NB4 (cell line): ENCODE measurements at regions not wholly inside any gene's neighbourhood (a gene's known extent, or its start where the extent isn't known, plus 50 kb on each side); places are given as distances from the start of the nearest gene placed in this dataset.

Experiments used
- DNase-seq: peaks from one replicate; pipeline ENCODE4 v3.0.0; 2010; ENCODE audit warnings: low read depth
- H3K4me3 ChIP-seq: one replicate; pipeline ENCODE4 v1.5.1; 2011; ENCODE audit warnings: mild to moderate bottlenecking, low read depth, low read length, moderate library complexity
- MYC ChIP-seq: IDR thresholded peaks from 2 replicates; pipeline ENCODE4 v1.6.1; 2011; ENCODE audit warnings: low read depth, low read length
- POLR2A ChIP-seq: IDR thresholded peaks from 2 replicates; pipeline ENCODE4 v1.6.1; 2011; ENCODE audit warnings: mild to moderate bottlenecking; ENCODE audit not compliant: insufficient read length; ENCODE audit errors: extremely low read depth
- TF ChIP-seq, protein P1 (sequence below): IDR thresholded peaks from one replicate; pipeline ENCODE4 v1.5.1; 2012; ENCODE audit warnings: low read depth, low read length
- TF ChIP-seq, protein P2 (sequence below): IDR thresholded peaks from 2 replicates; pipeline ENCODE4 v1.6.1; 2011; ENCODE audit warnings: low read depth, low read length

DNA sequence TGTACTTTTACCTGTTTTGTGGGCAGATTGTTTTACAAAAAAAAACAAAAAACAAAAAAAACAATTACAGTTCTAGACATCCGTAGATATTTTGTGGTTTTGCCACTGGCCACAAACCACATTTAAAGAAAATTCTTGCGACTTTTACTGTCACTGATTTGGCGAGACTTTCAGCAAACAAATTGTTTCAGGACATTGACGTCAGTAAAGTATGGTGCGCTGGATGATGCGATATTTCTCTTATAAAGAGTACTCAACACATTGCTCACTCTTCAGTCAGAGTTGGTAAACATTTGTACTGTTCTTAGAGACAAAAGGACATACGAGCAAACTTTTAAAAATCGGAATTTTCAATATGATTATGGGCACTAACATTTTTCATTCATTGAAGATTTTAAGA, 229.8 kb downstream of the HAO1 start:
- no peak for DNase-seq

DNA sequence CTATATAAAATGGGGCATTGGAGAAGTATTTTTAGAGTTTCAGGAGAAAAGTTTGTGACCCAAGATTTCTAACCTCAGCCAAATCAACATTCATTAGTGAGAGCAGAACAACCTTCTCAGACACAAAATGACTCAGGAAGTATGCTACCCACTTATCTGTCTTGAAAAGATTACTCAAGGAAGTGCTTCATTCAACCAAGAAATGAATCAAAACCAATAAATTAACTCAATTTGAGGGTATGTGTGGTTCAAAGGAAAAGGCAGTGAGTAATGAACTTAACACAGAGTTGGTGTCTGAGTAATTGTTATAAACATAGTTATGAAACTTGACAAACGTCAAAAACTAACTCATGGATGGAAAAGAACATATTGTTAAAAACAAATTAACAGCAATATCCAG, 227.6 kb downstream of the HAO1 start:
- H3K4me3 ChIP-seq = no peak overlapping the region
- TF ChIP-seq, protein P1, sequence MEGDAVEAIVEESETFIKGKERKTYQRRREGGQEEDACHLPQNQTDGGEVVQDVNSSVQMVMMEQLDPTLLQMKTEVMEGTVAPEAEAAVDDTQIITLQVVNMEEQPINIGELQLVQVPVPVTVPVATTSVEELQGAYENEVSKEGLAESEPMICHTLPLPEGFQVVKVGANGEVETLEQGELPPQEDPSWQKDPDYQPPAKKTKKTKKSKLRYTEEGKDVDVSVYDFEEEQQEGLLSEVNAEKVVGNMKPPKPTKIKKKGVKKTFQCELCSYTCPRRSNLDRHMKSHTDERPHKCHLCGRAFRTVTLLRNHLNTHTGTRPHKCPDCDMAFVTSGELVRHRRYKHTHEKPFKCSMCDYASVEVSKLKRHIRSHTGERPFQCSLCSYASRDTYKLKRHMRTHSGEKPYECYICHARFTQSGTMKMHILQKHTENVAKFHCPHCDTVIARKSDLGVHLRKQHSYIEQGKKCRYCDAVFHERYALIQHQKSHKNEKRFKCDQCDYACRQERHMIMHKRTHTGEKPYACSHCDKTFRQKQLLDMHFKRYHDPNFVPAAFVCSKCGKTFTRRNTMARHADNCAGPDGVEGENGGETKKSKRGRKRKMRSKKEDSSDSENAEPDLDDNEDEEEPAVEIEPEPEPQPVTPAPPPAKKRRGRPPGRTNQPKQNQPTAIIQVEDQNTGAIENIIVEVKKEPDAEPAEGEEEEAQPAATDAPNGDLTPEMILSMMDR = no peak
- TF ChIP-seq MYC (no peak), POLR2A (no peak)
- TF ChIP-seq, protein P2, sequence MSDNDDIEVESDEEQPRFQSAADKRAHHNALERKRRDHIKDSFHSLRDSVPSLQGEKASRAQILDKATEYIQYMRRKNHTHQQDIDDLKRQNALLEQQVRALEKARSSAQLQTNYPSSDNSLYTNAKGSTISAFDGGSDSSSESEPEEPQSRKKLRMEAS = no peak
- no peak for DNase-seq

More for the DNA sequence above, 229.8 kb downstream of the HAO1 start:
- no peak overlapping the region for H3K4me3 ChIP-seq
- TF ChIP-seq, protein P1 = no peak
- TF ChIP-seq MYC = no peak

DNA sequence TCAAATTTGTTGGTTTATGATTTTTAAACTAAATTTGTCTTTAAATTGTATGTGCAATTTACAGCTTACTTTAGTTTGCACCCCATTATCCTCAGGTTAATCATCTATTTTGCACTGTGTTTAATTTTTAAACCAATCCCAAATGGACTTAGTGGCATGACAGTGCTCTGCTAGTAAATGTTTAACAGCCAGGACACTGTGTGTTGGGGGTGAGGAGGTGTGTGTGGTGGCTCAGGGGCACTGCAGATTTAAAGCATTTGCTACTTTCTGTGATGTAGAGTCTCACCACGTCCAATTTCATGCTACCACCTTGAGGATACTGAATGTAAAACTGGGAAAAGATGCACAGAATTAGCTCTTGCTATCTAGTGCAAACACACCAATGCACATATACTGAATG, 225.7 kb downstream of the HAO1 start:
- TF ChIP-seq, protein P1 = no peak
- TF ChIP-seq MYC (no peak), POLR2A (no peak)
- TF ChIP-seq, protein P2 = no peak
- no peak for DNase-seq
- H3K4me3 ChIP-seq = no peak overlapping the region

DNA sequence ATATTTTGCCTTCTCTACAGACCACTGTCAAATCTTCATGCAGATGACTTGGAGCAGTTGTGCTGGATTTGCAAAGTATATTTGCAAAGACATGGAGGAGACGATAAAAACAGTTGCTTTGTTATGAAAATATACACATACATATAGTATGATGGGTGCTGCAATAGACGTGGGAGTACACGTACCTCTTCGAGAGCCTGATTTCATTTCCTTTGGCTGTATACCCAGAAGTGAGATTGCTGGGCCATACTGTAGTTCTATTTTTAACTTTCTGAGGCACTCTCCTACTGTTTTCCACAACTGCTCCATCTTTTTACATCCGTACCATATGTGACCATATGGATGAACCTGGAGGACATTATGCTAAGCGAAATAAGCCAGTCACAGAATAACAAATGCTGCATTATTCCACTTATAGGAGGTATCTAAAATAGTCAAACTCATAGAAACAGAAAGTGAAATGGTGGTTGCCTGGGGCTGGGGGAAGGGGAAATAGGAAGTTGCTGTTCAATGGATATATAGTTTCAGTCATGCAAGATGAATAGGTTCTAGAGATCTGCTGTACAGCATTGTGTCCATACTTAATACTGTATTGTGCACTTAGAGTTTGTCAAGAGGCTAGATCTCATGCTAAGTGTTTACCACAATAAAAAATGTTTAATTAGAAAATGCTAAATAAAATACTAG, 223.8 kb downstream of the HAO1 start:
- no peak overlapping the region for H3K4me3 ChIP-seq
- TF ChIP-seq, protein P2 = no peak
- TF ChIP-seq, protein P1 = no peak
- TF ChIP-seq POLR2A (no peak), MYC (no peak)
- no peak for DNase-seq

DNA sequence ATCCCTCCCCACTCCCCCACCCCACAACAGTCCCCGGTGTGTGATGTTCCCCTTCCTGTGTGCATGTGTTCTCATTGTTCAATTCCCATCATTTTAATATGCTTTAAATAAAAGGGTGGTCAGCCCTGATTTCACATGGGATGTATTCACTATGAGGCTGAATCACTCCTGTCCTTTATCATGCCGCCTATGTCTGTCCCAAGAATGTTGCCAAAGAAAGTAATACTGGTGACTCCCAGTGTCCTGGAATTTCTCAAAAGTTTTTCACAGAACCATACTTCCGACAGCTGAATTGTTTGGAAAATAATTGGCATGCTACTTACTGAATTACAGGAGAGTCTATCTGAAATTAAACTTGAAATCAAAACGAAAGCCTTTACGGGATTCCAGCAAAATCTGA, 217.7 kb downstream of the HAO1 start:
- no peak for DNase-seq
- no peak for TF ChIP-seq MYC
- TF ChIP-seq, protein P1 = no peak
- TF ChIP-seq, protein P2 = no peak
- TF ChIP-seq POLR2A = no peak
- H3K4me3 ChIP-seq = no peak overlapping the region

DNA sequence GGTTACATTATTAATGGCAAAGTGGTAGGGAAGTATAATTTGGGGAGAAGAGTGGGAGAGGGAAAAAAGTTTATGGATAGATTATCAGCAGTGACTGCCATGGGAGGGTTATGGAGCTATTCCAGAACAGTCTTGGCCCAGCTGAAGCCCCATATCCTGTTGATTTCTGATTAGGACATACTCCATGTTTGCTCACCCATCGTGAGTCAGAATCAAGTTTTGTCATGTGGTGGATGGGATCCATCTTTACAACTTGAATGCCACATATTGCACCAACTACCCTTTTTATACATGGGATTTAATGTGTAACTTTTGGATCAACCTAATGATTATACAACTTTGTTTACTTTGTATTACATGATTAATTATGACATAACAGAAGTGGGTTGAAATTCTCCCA, 217.0 kb downstream of the HAO1 start:
- no peak for TF ChIP-seq POLR2A
- TF ChIP-seq, protein P2 = no peak
- TF ChIP-seq, protein P1 = no peak
- TF ChIP-seq MYC = no peak
- no peak overlapping the region for H3K4me3 ChIP-seq
- no peak for DNase-seq
